PC-3 (cell line): ENCODE measurements at regions not wholly inside any gene's neighbourhood (a gene's known extent, or its start where the extent isn't known, plus 50 kb on each side); places are given as distances from the start of the nearest gene placed in this dataset.

Source experiments
- ATAC-seq: fragments of 200-7000 bp; cut with Tn5 transposase; 2 replicates; pipeline ENCODE4 v1.9.1; 2020; ENCODE audit warnings: mild to moderate bottlenecking, moderate library complexity
- BruUV-seq: library from RNA; stranded (reverse); fragments of 400-500 nt; replicated peaks from 2 replicates; lab custom pipeline; 2021; lab: Mats Ljungman, UMichigan
- CTCF ChIA-PET: fragments of 300-600 bp; sonication (Branson Sonifier 250); formaldehyde crosslinking; loops from one replicate; lab custom pipeline; 2022; ENCODE audit warnings: antibody characterized with exemption; lab: Charles Lee
- POLR2A ChIA-PET: fragments of 300-600 bp; sonication (Branson Sonifier 250); formaldehyde crosslinking; loops from one replicate; lab custom pipeline; 2022; ENCODE audit warnings: antibody characterized with exemption; ENCODE audit not compliant: unreplicated experiment; lab: Charles Lee
- DNase-seq: peaks from one replicate; pipeline ENCODE4 v3.0.0-alpha.2; 2015
- H2AFZ ChIP-seq: fragments of 300-600 bp; sonication (generic); 2 replicates; pipeline ENCODE4 v1.6.0; 2016; ENCODE audit warnings: antibody characterized with exemption, low read length
- H3F3A ChIP-seq: fragments of 300-600 bp; sonication (generic); one replicate; pipeline ENCODE4 v1.6.0; 2017; ENCODE audit warnings: antibody characterized with exemption, low read length, control low read depth, mild to moderate bottlenecking; ENCODE audit not compliant: unreplicated experiment
- H3K27ac ChIP-seq: fragments of 300-600 bp; sonication (generic); 2 replicates; pipeline ENCODE4 v1.5.1; 2016; ENCODE audit warnings: mild to moderate bottlenecking, low read length
- H3K27me3 ChIP-seq: fragments of 300-600 bp; sonication (generic); 2 replicates; pipeline ENCODE4 v1.6.1; 2016; ENCODE audit warnings: low read length, mixed read lengths
- H3K36me3 ChIP-seq: fragments of 300-600 bp; sonication (generic); 2 replicates; pipeline ENCODE4 v1.6.1; 2016; ENCODE audit warnings: low read depth, mixed run types, low read length, mixed read lengths
- H3K4me1 ChIP-seq: fragments of 300-600 bp; sonication (generic); 2 replicates; pipeline ENCODE4 v1.5.1; 2016; ENCODE audit warnings: low read length; ENCODE audit not compliant: insufficient read depth
- H3K4me2 ChIP-seq: fragments of 300-600 bp; sonication (generic); 2 replicates; pipeline ENCODE4 v1.6.0; 2016; ENCODE audit warnings: low read length
- H3K4me3 ChIP-seq: fragments of 300-600 bp; sonication (generic); 2 replicates; pipeline ENCODE4 v1.5.1; 2016; ENCODE audit warnings: mild to moderate bottlenecking, low read length, mixed read lengths
- H3K79me2 ChIP-seq: fragments of 300-600 bp; sonication (generic); 2 replicates; pipeline ENCODE4 v1.6.1; 2017; ENCODE audit warnings: low read length, mixed read lengths
- H3K9ac ChIP-seq: fragments of 300-600 bp; sonication (generic); 2 replicates; pipeline ENCODE4 v1.6.0; 2016; ENCODE audit warnings: mild to moderate bottlenecking, low read length
- H3K9me2 ChIP-seq: fragments of 300-600 bp; sonication (generic); replicated peaks from 2 replicates; pipeline ENCODE4 v1.6.1; 2016; ENCODE audit warnings: mixed run types, low read length, mixed read lengths
- H3K9me3 ChIP-seq: fragments of 300-600 bp; sonication (generic); 2 replicates; pipeline ENCODE4 v1.6.1; 2016; ENCODE audit warnings: low read length, mixed read lengths
- H4K20me1 ChIP-seq: fragments of 300-600 bp; sonication (generic); 2 replicates; pipeline ENCODE4 v1.6.1; 2016; ENCODE audit warnings: low read length, mixed read lengths
- CTCF ChIP-seq: fragments of 300-600 bp; sonication (generic); conservative IDR thresholded peaks from 2 replicates; pipeline ENCODE4 v1.5.1; 2017; ENCODE audit warnings: antibody characterized with exemption, low read depth, mild to moderate bottlenecking, low read length
- EZH2 ChIP-seq: fragments of 300-600 bp; sonication (generic); IDR thresholded peaks from one replicate; pipeline ENCODE4 v1.6.1; 2017; ENCODE audit warnings: antibody characterized with exemption, mild to moderate bottlenecking, low read length; ENCODE audit not compliant: unreplicated experiment
- EZH2phosphoT487 ChIP-seq: fragments of 300-600 bp; sonication (generic); IDR thresholded peaks from 2 replicates; pipeline ENCODE4 v1.6.1; 2018; ENCODE audit warnings: mild to moderate bottlenecking, antibody characterized with exemption, low read length, borderline replicate concordance
- intact Hi-C: fragments of 100-400 bp; cut with micrococcal nuclease; formaldehyde crosslinking; loops from 2 replicates; pipeline ENCODE4 v1.9.0; 2023

GRCh38 chr3:74331711-74332110 is 282.7 kb downstream of the CNTN3 start:
- ChIA-PET CTCF (no interaction called here), POLR2A (no interaction called here)
- Histone ChIP-seq H3K79me2 (no peaks in the 10 kb centered on the region), H4K20me1 (no peaks in the 10 kb centered on the region), H3K27me3 (no peaks in the 10 kb centered on the region), H2AFZ (no peak overlapping the region), H3K9me2 (no peaks in the 10 kb centered on the region), H3F3A (no peaks in the 10 kb centered on the region), H3K4me3 (no peak overlapping the region), H3K9me3 (peaks cover 42% of the 10 kb centered on the region; the same call in 1 of the 2 replicates), H3K27ac (no peak overlapping the region), H3K4me2 (no peak overlapping the region), H3K4me1 (no peaks in the 10 kb centered on the region), H3K9ac (no peak overlapping the region), H3K36me3 (no peaks in the 10 kb centered on the region)
- ATAC-seq (no peak), DNase-seq (no peak)
- no TSS peak for BruUV-seq
- no peak for TF ChIP-seq EZH2phosphoT487
- no peak for TF ChIP-seq CTCF
- TF ChIP-seq EZH2 = no peak
- intact Hi-C loops = no loop called here

- Histone ChIP-seq H3K4me3 (no peak overlapping the region), H3K4me2 (no peak overlapping the region), H3K27ac (no peak overlapping the region), H3K9me3 (peaks cover 31% of the 10 kb centered on the region; the same call in 1 of the 2 replicates), H3K9ac (no peak overlapping the region), H2AFZ (no peak overlapping the region), H3F3A (no peaks in the 10 kb centered on the region), H3K79me2 (no peaks in the 10 kb centered on the region), H4K20me1 (no peaks in the 10 kb centered on the region), H3K9me2 (no peaks in the 10 kb centered on the region), H3K27me3 (no peaks in the 10 kb centered on the region), H3K4me1 (no peaks in the 10 kb centered on the region), H3K36me3 (no peaks in the 10 kb centered on the region)
- no peak for ATAC-seq
- POLR2A ChIA-PET = no interaction called here
- DNase-seq = no peak
- CTCF ChIA-PET = no interaction called here
- BruUV-seq = no TSS peak
- intact Hi-C loops = no loop called here
- TF ChIP-seq EZH2 (no peak), CTCF (no peak), EZH2phosphoT487 (no peak)
Observed at GRCh38 chr3:74329096-74329495, 285.4 kb downstream of the CNTN3 start.

DNA sequence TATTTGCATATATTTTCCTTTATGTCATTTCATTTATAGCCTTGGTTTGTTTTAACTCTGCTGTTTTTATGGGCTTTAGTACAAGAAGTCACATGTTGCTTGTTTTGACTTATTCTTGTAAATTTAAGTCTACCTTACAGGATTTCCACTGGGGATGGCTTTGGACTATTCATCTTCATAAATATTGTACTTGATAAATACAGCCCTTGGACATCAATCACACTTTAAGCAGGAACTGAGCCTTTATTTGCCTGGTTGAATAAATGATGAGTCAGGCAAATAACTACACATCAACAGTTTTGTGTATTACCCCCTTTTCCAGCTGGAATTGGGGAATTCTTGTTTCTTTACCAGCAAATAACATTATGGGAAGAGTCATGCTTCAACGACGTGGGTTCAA is 286.0 kb downstream of the CNTN3 start:
- intact Hi-C loops = no loop called here
- Histone ChIP-seq H3K9me3 (peaks cover 27% of the 10 kb centered on the region), H3K79me2 (no peaks in the 10 kb centered on the region), H3K9me2 (no peaks in the 10 kb centered on the region), H3K9ac (no peak overlapping the region), H3K4me2 (no peak overlapping the region), H3K27ac (no peak overlapping the region), H3F3A (no peaks in the 10 kb centered on the region), H3K4me1 (no peaks in the 10 kb centered on the region), H3K27me3 (no peaks in the 10 kb centered on the region), H3K4me3 (no peak overlapping the region), H4K20me1 (no peaks in the 10 kb centered on the region), H2AFZ (no peak overlapping the region), H3K36me3 (no peaks in the 10 kb centered on the region)
- BruUV-seq = no TSS peak
- ChIA-PET CTCF (no interaction called here), POLR2A (no interaction called here)
- no peak for DNase-seq
- ATAC-seq = no peak
- TF ChIP-seq CTCF (no peak), EZH2 (no peak), EZH2phosphoT487 (no peak)
